ENCODE measurements at regions not wholly inside any gene's neighbourhood (a gene's known extent, or its start where the extent isn't known, plus 50 kb on each side); places are given as distances from the start of the nearest gene placed in this dataset.

GRCh38 chr13:86052141-86052540 lies 252.9 kb upstream of the SLITRK6 start:
- no peak for TF ChIP-seq CTCF (IDR thresholded peaks at IDR 0.05)
- TF ChIP-seq POLR2A (IDR thresholded peaks at IDR 0.05), result no peak
- TF ChIP-seq EP300 (IDR thresholded peaks at IDR 0.05), result no peak
- TF ChIP-seq POLR2AphosphoS5 (IDR thresholded peaks at IDR 0.05), result no peak

All from gastroesophageal sphincter (tissue), 3 donors.